ENCODE measurements at regions not wholly inside any gene's neighbourhood (a gene's known extent, or its start where the extent isn't known, plus 50 kb on each side); places are given as distances from the start of the nearest gene placed in this dataset.
"Not testable (repeated sequence)": the region's sequence is repeated elsewhere in the genome, so short reads cannot be mapped to it uniquely, and the experiment has no call there.

GRCh38 chr1:220475608-220476007, 52.3 kb upstream of the MARK1 start:
- H3K36me3 ChIP-seq; H3K4me3 ChIP-seq (replicated peaks in 1 of 3); intact Hi-C loops (cut with DNase I); H3K9me3 ChIP-seq; DNase-seq; H3K4me1 ChIP-seq; H3K27me3 ChIP-seq; H3K27ac ChIP-seq: not testable (repeated sequence)
- WGBS, 2 donors: 89 to 96% methylated on average over 13 of the region's 35 CpGs

GRCh38 chr1:220475141-220475540, 52.8 kb upstream of the MARK1 start:
- H3K9me3 ChIP-seq; DNase-seq; H3K27ac ChIP-seq; H3K4me1 ChIP-seq; H3K36me3 ChIP-seq; intact Hi-C loops (cut with DNase I); H3K4me3 ChIP-seq (replicated peaks in 1 of 3); H3K27me3 ChIP-seq: not testable (repeated sequence)
- WGBS, 2 donors: 91 to 94% methylated on average over 8 of the region's 8 CpGs

- TF ChIP-seq CTCF (IDR thresholded peaks at IDR 0.05) (no peak), POLR2A (IDR thresholded peaks at IDR 0.05) (no peak)
- Histone ChIP-seq H3K36me3 (no peaks in the 10 kb centered on the region), H3K4me1 (no peaks in the 10 kb centered on the region), H3K27me3 (no peaks in the 10 kb centered on the region), H3K27ac (no peak overlapping the region), H3K9me3 (no peaks in the 10 kb centered on the region), H3K4me3 (replicated peaks in 1 of 3) (no peak overlapping the region)
- DNase-seq: no peak
- intact Hi-C loops (cut with DNase I): no loop called here
- 99 to 100% methylated on average over 2 of the region's 2 CpGs for WGBS, 2 donors
Observed at GRCh38 chr1:220473440-220473839, 54.5 kb upstream of the MARK1 start.

GRCh38 chr1:220462752-220463151, 65.2 kb upstream of the MARK1 start:
- no peaks in the 10 kb centered on the region for H3K4me1 ChIP-seq
- peak; percentile 5 to 8 for DNase-seq
- no peaks in the 10 kb centered on the region for H3K27me3 ChIP-seq
- WGBS, 2 donors: 49 to 86% methylated on average over 5 to 6 of the region's 11 CpGs
- no peak overlapping the region for H3K4me3 ChIP-seq (replicated peaks in 1 of 3)
- no peaks in the 10 kb centered on the region for H3K36me3 ChIP-seq
- intact Hi-C loops (cut with DNase I): no loop called here
- no peaks in the 10 kb centered on the region for H3K9me3 ChIP-seq
- no peak overlapping the region for H3K27ac ChIP-seq
- no peak for TF ChIP-seq CTCF (IDR thresholded peaks at IDR 0.05)
- no peak for TF ChIP-seq POLR2A (IDR thresholded peaks at IDR 0.05)

- H3K27ac ChIP-seq: no peak overlapping the region
- TF ChIP-seq POLR2A (IDR thresholded peaks at IDR 0.05) (no peak), CTCF (IDR thresholded peaks at IDR 0.05) (no peak)
- no peaks in the 10 kb centered on the region for H3K4me1 ChIP-seq
- no peak overlapping the region for H3K4me3 ChIP-seq (replicated peaks in 1 of 3)
- no peaks in the 10 kb centered on the region for H3K36me3 ChIP-seq
- H3K27me3 ChIP-seq: no peaks in the 10 kb centered on the region
- intact Hi-C loops (cut with DNase I): no loop called here
- no peaks in the 10 kb centered on the region for H3K9me3 ChIP-seq
- DNase-seq: no peak
Observed at GRCh38 chr1:220458936-220459335, 69.0 kb upstream of the MARK1 start.

GRCh38 chr1:220457957-220458609, 69.9 kb upstream of the MARK1 start:
- Histone ChIP-seq H3K27me3 (no peaks in the 10 kb centered on the region), H3K4me3 (replicated peaks in 1 of 3) (no peak overlapping the region), H3K9me3 (no peaks in the 10 kb centered on the region), H3K4me1 (no peaks in the 10 kb centered on the region), H3K36me3 (no peaks in the 10 kb centered on the region), H3K27ac (no peak overlapping the region)
- 77 to 78% methylated on average over 5 of the region's 5 CpGs for WGBS, 2 donors
- DNase-seq: no peak
- intact Hi-C loops (cut with DNase I): no loop called here
- no peak for TF ChIP-seq CTCF (IDR thresholded peaks at IDR 0.05)
- no peak for TF ChIP-seq POLR2A (IDR thresholded peaks at IDR 0.05)

Data from thyroid gland (tissue), 4 donors.